Liver (tissue), 8 donors: ENCODE measurements at regions not wholly inside any gene's neighbourhood (a gene's known extent, or its start where the extent isn't known, plus 50 kb on each side); places are given as distances from the start of the nearest gene placed in this dataset.

Experiments
- DNase-seq: peaks from one replicate; pipeline ENCODE4 v3.0.0-alpha.2; 2017; ENCODE audit warnings: low spot score
- H3K27ac ChIP-seq, 2 donors: one replicate each; pipeline ENCODE4 v1.7.0; 2013; ENCODE audit warnings: inconsistent platforms in 2 of 2, low read length in 2 of 2, control low read depth in 1 of 2, low read depth in 1 of 2, mild to moderate bottlenecking in 1 of 2
- H3K27me3 ChIP-seq, 4 donors: one replicate each; pipeline versions ENCODE4 v1.6.1 to v1.7.0; 2013; ENCODE audit warnings: low read length in 3 of 4, inconsistent platforms in 1 of 4, mild to moderate bottlenecking in 1 of 4, moderate library complexity in 1 of 4; ENCODE audit not compliant: control insufficient read depth in 4 of 4, insufficient read depth in 4 of 4
- H3K36me3 ChIP-seq, 4 donors: one replicate each; pipeline versions ENCODE4 v1.6.1 to v1.7.0; 2013; ENCODE audit warnings: low read length in 3 of 4, mild to moderate bottlenecking in 3 of 4, low read depth in 1 of 4, moderate library complexity in 1 of 4; ENCODE audit not compliant: control insufficient read depth in 4 of 4, insufficient read depth in 3 of 4
- H3K4me1 ChIP-seq, 4 donors: one replicate each; pipeline versions ENCODE4 v1.6.1 to v1.7.0; 2013; ENCODE audit warnings: low read length in 3 of 4, mild to moderate bottlenecking in 3 of 4, moderate library complexity in 1 of 4; ENCODE audit not compliant: control insufficient read depth in 4 of 4, insufficient read depth in 4 of 4
- H3K4me3 ChIP-seq, 3 donors: one replicate each; pipeline versions ENCODE4 v1.6.1 to v1.7.0; 2013; ENCODE audit warnings: low read length in 3 of 3, control low read depth in 1 of 3, low read depth in 1 of 3, mild to moderate bottlenecking in 1 of 3
- H3K9ac ChIP-seq, 2 donors: one replicate each; pipeline ENCODE4 v1.7.0; 2013; ENCODE audit warnings: low read length in 2 of 2, mild to moderate bottlenecking in 2 of 2, moderate library complexity in 2 of 2, control low read depth in 1 of 2, low read depth in 1 of 2
- H3K9me3 ChIP-seq, 4 donors: one replicate each; pipeline versions ENCODE4 v1.6.1 to v1.7.0; 2013; ENCODE audit warnings: low read length in 3 of 4; ENCODE audit not compliant: control insufficient read depth in 4 of 4
- EGR1 ChIP-seq, 2 donors: IDR thresholded peaks; 2 replicates each; pipeline ENCODE4 v1.6.1; 2016 to 2018; ENCODE audit warnings: antibody characterized with exemption in 2 of 2, low read depth in 2 of 2
- FOXA1 ChIP-seq: IDR thresholded peaks from 2 replicates; pipeline ENCODE4 v1.6.1; 2016; ENCODE audit warnings: antibody characterized with exemption
- GABPA ChIP-seq, 2 donors: IDR thresholded peaks in 1 of 2; conservative IDR thresholded peaks in 1 of 2; 2 replicates each; pipeline ENCODE4 v1.6.1; 2016; ENCODE audit warnings: antibody characterized with exemption in 2 of 2, mild to moderate bottlenecking in 1 of 2, moderate library complexity in 1 of 2
- HNF4A ChIP-seq, 2 donors: conservative IDR thresholded peaks; 2 replicates each; pipeline ENCODE4 v1.6.1; 2016; ENCODE audit warnings: antibody characterized with exemption in 2 of 2, mild to moderate bottlenecking in 2 of 2
- HNF4G ChIP-seq: IDR thresholded peaks from 2 replicates; pipeline ENCODE4 v1.6.1; 2016; ENCODE audit warnings: antibody characterized with exemption
- JUND ChIP-seq, 2 donors: IDR thresholded peaks; 2 replicates each; pipeline ENCODE4 v1.6.1; 2016; ENCODE audit warnings: antibody characterized with exemption in 2 of 2
- MAX ChIP-seq: IDR thresholded peaks from 2 replicates; pipeline ENCODE4 v1.6.1; 2016; ENCODE audit warnings: antibody characterized with exemption
- NR2F2 ChIP-seq: IDR thresholded peaks from 2 replicates; pipeline ENCODE4 v1.6.1; 2016; ENCODE audit warnings: antibody characterized with exemption
- RAD21 ChIP-seq, 2 donors: IDR thresholded peaks; 2 replicates each; pipeline ENCODE4 v1.6.1; 2016; ENCODE audit warnings: antibody characterized with exemption in 2 of 2, mild to moderate bottlenecking in 2 of 2
- REST ChIP-seq: IDR thresholded peaks from 2 replicates; pipeline ENCODE4 v1.6.1; 2016; ENCODE audit warnings: antibody characterized with exemption, mild to moderate bottlenecking
- RXRA ChIP-seq, 2 donors: IDR thresholded peaks; 2 replicates each; pipeline ENCODE4 v1.6.1; 2017 to 2018; ENCODE audit warnings: antibody characterized with exemption in 2 of 2, mild to moderate bottlenecking in 1 of 2
- SP1 ChIP-seq: IDR thresholded peaks from 2 replicates; pipeline ENCODE4 v1.6.1; 2018; ENCODE audit warnings: antibody characterized with exemption, mild to moderate bottlenecking
- YY1 ChIP-seq: IDR thresholded peaks from 2 replicates; pipeline ENCODE4 v1.6.1; 2016; ENCODE audit warnings: antibody characterized with exemption, mild to moderate bottlenecking
- ZBTB33 ChIP-seq: IDR thresholded peaks from 2 replicates; pipeline ENCODE4 v1.6.1; 2016; ENCODE audit warnings: antibody characterized with exemption
- WGBS: extraction: QIAGEN DNeasy Blood & Tissue Kit; methylation state at CpG from one replicate; pipeline ENCODE4 v1.1.7; 2013; 5-methylcytosine and 5-hydroxymethylcytosine counted together
- TF ChIP-seq, protein P1 (sequence below): fragments of 150-350 bp; IDR thresholded peaks from 2 replicates; pipeline ENCODE4 v1.5.1; 2017; ENCODE audit warnings: improper control_type of control experiment, low read depth, low read length; ENCODE audit not compliant: missing input control
- donor health status: healthy.
- donor health status: healthy.
- donor health status: healthy.
- donor health status: healthy.
- donor health status: healthy.

GRCh38 chr1:221263831-221264767 is 384.9 kb downstream of the HLX start:
- 77% methylated on average over 9 of the region's 9 CpGs for WGBS

DNA sequence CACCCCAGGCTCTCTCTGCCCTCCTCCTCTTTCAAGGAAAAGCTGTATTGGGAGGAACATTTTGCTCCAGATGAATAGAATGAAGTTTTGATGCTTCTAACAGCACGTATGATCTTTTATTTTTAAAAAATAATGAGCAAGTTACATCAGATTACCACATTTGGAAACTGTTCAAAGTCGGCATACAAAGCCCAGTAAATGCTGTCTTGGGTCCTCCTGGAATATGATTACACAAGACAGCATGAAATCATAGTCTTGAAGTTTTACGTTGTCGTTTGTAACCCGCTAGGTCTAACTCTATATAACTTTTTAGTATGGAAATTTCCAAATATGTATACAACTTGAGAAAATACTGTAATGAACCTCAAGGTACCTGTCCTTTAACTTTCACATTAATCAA is 385.6 kb downstream of the HLX start:
- no peak for DNase-seq
- H3K4me3 ChIP-seq: no peak overlapping the region
- H3K36me3 ChIP-seq: no peaks in the 10 kb centered on the region
- peaks cover 0 to 5% (median 0%) of the 10 kb centered on the region in 4 donors for H3K4me1 ChIP-seq
- WGBS: 85% methylated on average over 5 of the region's 5 CpGs
- H3K9me3 ChIP-seq: no peaks in the 10 kb centered on the region
- no peaks in the 10 kb centered on the region for H3K27me3 ChIP-seq
- H3K27ac ChIP-seq: no peak overlapping the region
- H3K9ac ChIP-seq: no peak overlapping the region
- TF ChIP-seq YY1 (no peak), MAX (no peak), RXRA (IDR thresholded peaks at IDR 0.05) (no peak), GABPA (IDR thresholded peaks at IDR 0.05 in 1 of 2, conservative IDR thresholded peaks at IDR 0.05 in 1 of 2) (no peak), HNF4G (no peak), ZBTB33 (no peak), EGR1 (IDR thresholded peaks at IDR 0.05; ENCODE audit: low read depth in 2 of 2) (no peak), HNF4A (conservative IDR thresholded peaks at IDR 0.05) (no peak), FOXA1 (no peak), JUND (IDR thresholded peaks at IDR 0.05) (no peak)

More at GRCh38 chr1:221263831-221264767, 384.9 kb downstream of the HLX start:
- TF ChIP-seq NR2F2 (no peak), YY1 (peak; percentile 92), HNF4A (conservative IDR thresholded peaks at IDR 0.05) (peak in 1 of 2 donors; percentile 9), EGR1 (IDR thresholded peaks at IDR 0.05; ENCODE audit: low read depth in 2 of 2) (no peak), REST (no peak), SP1 (no peak), RAD21 (IDR thresholded peaks at IDR 0.05) (peak; percentile 93 to 96)
- TF ChIP-seq, protein P1, sequence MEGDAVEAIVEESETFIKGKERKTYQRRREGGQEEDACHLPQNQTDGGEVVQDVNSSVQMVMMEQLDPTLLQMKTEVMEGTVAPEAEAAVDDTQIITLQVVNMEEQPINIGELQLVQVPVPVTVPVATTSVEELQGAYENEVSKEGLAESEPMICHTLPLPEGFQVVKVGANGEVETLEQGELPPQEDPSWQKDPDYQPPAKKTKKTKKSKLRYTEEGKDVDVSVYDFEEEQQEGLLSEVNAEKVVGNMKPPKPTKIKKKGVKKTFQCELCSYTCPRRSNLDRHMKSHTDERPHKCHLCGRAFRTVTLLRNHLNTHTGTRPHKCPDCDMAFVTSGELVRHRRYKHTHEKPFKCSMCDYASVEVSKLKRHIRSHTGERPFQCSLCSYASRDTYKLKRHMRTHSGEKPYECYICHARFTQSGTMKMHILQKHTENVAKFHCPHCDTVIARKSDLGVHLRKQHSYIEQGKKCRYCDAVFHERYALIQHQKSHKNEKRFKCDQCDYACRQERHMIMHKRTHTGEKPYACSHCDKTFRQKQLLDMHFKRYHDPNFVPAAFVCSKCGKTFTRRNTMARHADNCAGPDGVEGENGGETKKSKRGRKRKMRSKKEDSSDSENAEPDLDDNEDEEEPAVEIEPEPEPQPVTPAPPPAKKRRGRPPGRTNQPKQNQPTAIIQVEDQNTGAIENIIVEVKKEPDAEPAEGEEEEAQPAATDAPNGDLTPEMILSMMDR: peak; percentile 58
- Histone ChIP-seq H3K27me3 (no peaks in the 10 kb centered on the region), H3K9me3 (no peaks in the 10 kb centered on the region), H3K27ac (no peak overlapping the region), H3K9ac (peak overlapping the region in 1 of 2 donors; percentile 6), H3K36me3 (no peaks in the 10 kb centered on the region), H3K4me1 (peaks cover 0 to 5% (median 0%) of the 10 kb centered on the region in 4 donors), H3K4me3 (no peak overlapping the region)
- no peak for DNase-seq
